Thoracic aorta (tissue), 2 donors: ENCODE measurements at regions not wholly inside any gene's neighbourhood (a gene's known extent, or its start where the extent isn't known, plus 50 kb on each side); places are given as distances from the start of the nearest gene placed in this dataset.

Experiments used
- ATAC-seq: fragments of 150-250 bp; one replicate; pipeline ENCODE4 v1.8.0; 2017; ENCODE audit warnings: low read depth; ENCODE audit not compliant: insufficient number of reproducible peaks, low FRiP score
- DNase-seq: peaks from one replicate; pipeline ENCODE4 v3.0.0-alpha.2; 2020; ENCODE audit warnings: low spot score
- H3K27ac ChIP-seq, 2 donors: fragments of 200-600 bp; sonication (generic); 1 replicate in 1 of 2; 2 replicates in 1 of 2; pipeline ENCODE4 v1.5.1; 2016; ENCODE audit warnings: mild to moderate bottlenecking in 2 of 2, moderate library complexity in 2 of 2
- H3K27me3 ChIP-seq: fragments of 200-600 bp; sonication (generic); replicated peaks from 2 replicates; pipeline ENCODE4 v1.6.0; 2016; ENCODE audit warnings: mild to moderate bottlenecking; ENCODE audit not compliant: insufficient read depth
- H3K36me3 ChIP-seq: fragments of 200-600 bp; sonication (generic); one replicate; pipeline ENCODE4 v1.5.1; 2016
- H3K4me1 ChIP-seq, 2 donors: fragments of 200-600 bp; sonication (generic); 1 replicate in 1 of 2; 2 replicates in 1 of 2; pipeline versions ENCODE4 v1.5.1 to v1.6.0; 2016; ENCODE audit warnings: low read depth in 2 of 2, mild to moderate bottlenecking in 1 of 2; ENCODE audit not compliant: control insufficient read depth in 1 of 2
- H3K4me3 ChIP-seq: fragments of 200-600 bp; sonication (generic); 2 replicates; pipeline ENCODE4 v1.5.1; 2016; ENCODE audit warnings: mild to moderate bottlenecking
- H3K9me3 ChIP-seq: fragments of 200-600 bp; sonication (generic); 2 replicates; pipeline ENCODE4 v1.5.1; 2016
- CTCF ChIP-seq: fragments of 200-600 bp; sonication (generic); IDR thresholded peaks from one replicate; pipeline ENCODE4 v1.5.1; 2019; ENCODE audit warnings: antibody characterized with exemption

- H3K36me3 ChIP-seq: no peaks in the 10 kb centered on the region
- H3K27me3 ChIP-seq: no peaks in the 10 kb centered on the region
- no peak for TF ChIP-seq CTCF
- peaks cover 8 to 16% of the 10 kb centered on the region in 2 donors for H3K4me1 ChIP-seq
- H3K27ac ChIP-seq: no peak overlapping the region
- no peaks in the 10 kb centered on the region for H3K9me3 ChIP-seq
- DNase-seq (no peak), ATAC-seq (no peak)
- no peak overlapping the region for H3K4me3 ChIP-seq
Observed at GRCh38 chr6:167757249-167757648, 69.5 kb upstream of the AFDN start.

- DNase-seq (no peak), ATAC-seq (no peak)
- TF ChIP-seq CTCF: no peak
- no peak overlapping the region for H3K4me3 ChIP-seq
- H3K36me3 ChIP-seq: no peaks in the 10 kb centered on the region
- no peak overlapping the region for H3K27ac ChIP-seq
- peaks cover 8 to 16% of the 10 kb centered on the region in 2 donors for H3K4me1 ChIP-seq
- H3K9me3 ChIP-seq: no peaks in the 10 kb centered on the region
- H3K27me3 ChIP-seq: no peaks in the 10 kb centered on the region
Observed at GRCh38 chr6:167757821-167758220, 68.9 kb upstream of the AFDN start.

- H3K4me1 ChIP-seq: peaks cover 8 to 16% of the 10 kb centered on the region in 2 donors
- H3K36me3 ChIP-seq: no peaks in the 10 kb centered on the region
- DNase-seq (no peak), ATAC-seq (no peak)
- TF ChIP-seq CTCF: no peak
- H3K27ac ChIP-seq: no peak overlapping the region
- no peak overlapping the region for H3K4me3 ChIP-seq
- H3K9me3 ChIP-seq: no peaks in the 10 kb centered on the region
- no peaks in the 10 kb centered on the region for H3K27me3 ChIP-seq
Observed at GRCh38 chr6:167758309-167759023, 68.2 kb upstream of the AFDN start.

DNA sequence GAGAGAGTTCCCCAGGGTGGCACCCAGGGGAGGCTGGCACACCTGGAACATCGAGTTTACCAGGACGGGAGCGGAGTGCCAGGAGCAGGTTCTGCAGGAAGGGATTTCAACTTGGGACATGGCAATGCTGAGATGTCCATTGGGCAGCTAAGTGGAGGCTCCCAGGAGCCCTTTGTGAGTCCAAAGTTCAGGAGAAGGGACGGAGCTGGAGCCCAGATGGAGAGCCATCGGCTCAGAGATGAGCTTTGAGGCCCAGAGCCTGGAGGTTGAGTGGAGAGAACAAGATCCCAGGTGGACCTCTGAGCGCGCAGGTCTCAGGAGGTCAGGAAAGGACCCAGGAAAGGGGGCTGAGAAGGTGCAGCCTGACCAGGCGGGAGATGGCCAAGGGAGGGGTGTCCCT, 67.5 kb upstream of the AFDN start:
- no peaks in the 10 kb centered on the region for H3K27me3 ChIP-seq
- no peaks in the 10 kb centered on the region for H3K9me3 ChIP-seq
- no peak for DNase-seq
- no peak for ATAC-seq
- H3K27ac ChIP-seq: no peak overlapping the region
- no peaks in the 10 kb centered on the region for H3K36me3 ChIP-seq
- no peak for TF ChIP-seq CTCF
- H3K4me1 ChIP-seq: peaks cover 8 to 16% of the 10 kb centered on the region in 2 donors
- no peak overlapping the region for H3K4me3 ChIP-seq

GRCh38 chr6:167759912-167760311, 66.8 kb upstream of the AFDN start:
- Histone ChIP-seq H3K9me3 (no peaks in the 10 kb centered on the region), H3K27ac (no peak overlapping the region), H3K4me3 (no peak overlapping the region), H3K4me1 (peaks cover 8 to 16% of the 10 kb centered on the region in 2 donors), H3K27me3 (no peaks in the 10 kb centered on the region), H3K36me3 (no peaks in the 10 kb centered on the region)
- no peak for TF ChIP-seq CTCF
- ATAC-seq (no peak), DNase-seq (no peak)
